WTC11 (cell line): ENCODE measurements at regions not wholly inside any gene's neighbourhood (a gene's known extent, or its start where the extent isn't known, plus 50 kb on each side); places are given as distances from the start of the nearest gene placed in this dataset.

ENCODE experiments used
- ARID4B ChIP-seq: sonication (generic); formaldehyde crosslinking; IDR thresholded peaks from 2 replicates; pipeline ENCODE4 v1.8.0; 2023; ENCODE audit warnings: missing genetic modification reagents, mild to moderate bottlenecking, borderline replicate concordance
- CREB1 ChIP-seq: sonication (generic); formaldehyde crosslinking; IDR thresholded peaks from 2 replicates; pipeline ENCODE4 v1.8.0; 2023; ENCODE audit warnings: mild to moderate bottlenecking, missing genetic modification reagents
- KAT7 ChIP-seq: sonication (generic); formaldehyde crosslinking; IDR thresholded peaks from 2 replicates; pipeline ENCODE4 v1.8.1; 2023; ENCODE audit warnings: missing genetic modification reagents, mild to moderate bottlenecking, borderline replicate concordance
- RORB ChIP-seq: fragments of 250-450 bp; sonication (Bioruptor Pico); IDR thresholded peaks from 2 replicates; pipeline ENCODE4 v1.9.0; 2021; ENCODE audit warnings: mild to moderate bottlenecking
- USF2 ChIP-seq: sonication (generic); formaldehyde crosslinking; IDR thresholded peaks from 2 replicates; pipeline ENCODE4 v1.8.1; 2023; ENCODE audit warnings: mild to moderate bottlenecking, missing genetic modification reagents, moderate library complexity
- ZNF281 ChIP-seq: sonication (generic); formaldehyde crosslinking; IDR thresholded peaks from 2 replicates; pipeline ENCODE4 v1.8.0; 2023; ENCODE audit warnings: mild to moderate bottlenecking, missing genetic modification reagents
- ZNF423 ChIP-seq: fragments of 250-450 bp; sonication (Bioruptor Pico); IDR thresholded peaks from 2 replicates; pipeline ENCODE4 v2.1.2; 2022; ENCODE audit warnings: mild to moderate bottlenecking, moderate library complexity
- TF ChIP-seq, protein P1 (sequence below): fragments of 250-450 bp; sonication (Bioruptor Pico); IDR thresholded peaks from 2 replicates; pipeline ENCODE4 v1.9.0; 2021; ENCODE audit warnings: moderate library complexity, mild to moderate bottlenecking, inconsistent platforms, borderline replicate concordance
- TF ChIP-seq, protein P2 (sequence below): sonication (generic); formaldehyde crosslinking; IDR thresholded peaks from 2 replicates; pipeline ENCODE4 v1.8.1; 2022; ENCODE audit warnings: mild to moderate bottlenecking, moderate library complexity, missing genetic modification reagents
- TF ChIP-seq, protein P3 (sequence below): fragments of 200-600 bp; IDR thresholded peaks from 2 replicates; pipeline ENCODE4 v1.8.0; 2022; ENCODE audit warnings: antibody characterized with exemption

GRCh38 chr6:112439010-112439409 lies 91.9 kb downstream of the RFPL4B start:
- TF ChIP-seq, protein P1, sequence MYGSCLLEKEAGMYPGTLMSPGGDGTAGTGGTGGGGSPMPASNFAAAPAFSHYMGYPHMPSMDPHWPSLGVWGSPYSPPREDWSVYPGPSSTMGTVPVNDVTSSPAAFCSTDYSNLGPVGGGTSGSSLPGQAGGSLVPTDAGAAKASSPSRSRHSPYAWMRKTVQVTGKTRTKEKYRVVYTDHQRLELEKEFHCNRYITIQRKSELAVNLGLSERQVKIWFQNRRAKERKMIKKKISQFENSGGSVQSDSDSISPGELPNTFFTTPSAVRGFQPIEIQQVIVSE (CRISPR knock-in tag) = no peak
- TF ChIP-seq ZNF423 (no peak), KAT7 (CRISPR knock-in tag) (no peak), RORB (CRISPR knock-in tag) (no peak), ZNF281 (CRISPR knock-in tag) (no peak), ARID4B (CRISPR knock-in tag) (no peak), USF2 (no peak), CREB1 (no peak)
- TF ChIP-seq, protein P2, sequence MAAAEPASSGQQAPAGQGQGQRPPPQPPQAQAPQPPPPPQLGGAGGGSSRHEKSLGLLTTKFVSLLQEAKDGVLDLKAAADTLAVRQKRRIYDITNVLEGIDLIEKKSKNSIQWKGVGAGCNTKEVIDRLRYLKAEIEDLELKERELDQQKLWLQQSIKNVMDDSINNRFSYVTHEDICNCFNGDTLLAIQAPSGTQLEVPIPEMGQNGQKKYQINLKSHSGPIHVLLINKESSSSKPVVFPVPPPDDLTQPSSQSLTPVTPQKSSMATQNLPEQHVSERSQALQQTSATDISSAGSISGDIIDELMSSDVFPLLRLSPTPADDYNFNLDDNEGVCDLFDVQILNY (CRISPR knock-in tag) = no peak
- TF ChIP-seq, protein P3, sequence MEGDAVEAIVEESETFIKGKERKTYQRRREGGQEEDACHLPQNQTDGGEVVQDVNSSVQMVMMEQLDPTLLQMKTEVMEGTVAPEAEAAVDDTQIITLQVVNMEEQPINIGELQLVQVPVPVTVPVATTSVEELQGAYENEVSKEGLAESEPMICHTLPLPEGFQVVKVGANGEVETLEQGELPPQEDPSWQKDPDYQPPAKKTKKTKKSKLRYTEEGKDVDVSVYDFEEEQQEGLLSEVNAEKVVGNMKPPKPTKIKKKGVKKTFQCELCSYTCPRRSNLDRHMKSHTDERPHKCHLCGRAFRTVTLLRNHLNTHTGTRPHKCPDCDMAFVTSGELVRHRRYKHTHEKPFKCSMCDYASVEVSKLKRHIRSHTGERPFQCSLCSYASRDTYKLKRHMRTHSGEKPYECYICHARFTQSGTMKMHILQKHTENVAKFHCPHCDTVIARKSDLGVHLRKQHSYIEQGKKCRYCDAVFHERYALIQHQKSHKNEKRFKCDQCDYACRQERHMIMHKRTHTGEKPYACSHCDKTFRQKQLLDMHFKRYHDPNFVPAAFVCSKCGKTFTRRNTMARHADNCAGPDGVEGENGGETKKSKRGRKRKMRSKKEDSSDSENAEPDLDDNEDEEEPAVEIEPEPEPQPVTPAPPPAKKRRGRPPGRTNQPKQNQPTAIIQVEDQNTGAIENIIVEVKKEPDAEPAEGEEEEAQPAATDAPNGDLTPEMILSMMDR = no peak
